Activated naive CD8-positive, alpha-beta T cell treated with anti-CD3 and anti-CD28 coated beads, Interleukin-2, amount 50 U/mL, for 24 hours (primary cell): ENCODE measurements at regions not wholly inside any gene's neighbourhood (a gene's known extent, or its start where the extent isn't known, plus 50 kb on each side); places are given as distances from the start of the nearest gene placed in this dataset.

Source experiments
- ATAC-seq: fragments of 150-1000 bp; cut with Tn5 transposase; one replicate; pipeline ENCODE4 v1.10.0; 2021
- DNase-seq: peaks from one replicate; pipeline ENCODE4 v3.0.0; 2021
- H3K27ac Mint-ChIP-seq: one replicate; pipeline ENCODE4 v1.8.0; 2021; ENCODE audit warnings: mild to moderate bottlenecking, mixed read lengths
- H3K27me3 Mint-ChIP-seq: one replicate; pipeline ENCODE4 v1.8.0; 2021; ENCODE audit warnings: mixed read lengths
- H3K36me3 Mint-ChIP-seq: one replicate; pipeline ENCODE4 v1.8.0; 2021; ENCODE audit warnings: low read depth, mixed read lengths
- H3K4me1 Mint-ChIP-seq: one replicate; pipeline ENCODE4 v1.8.0; 2021; ENCODE audit warnings: mixed read lengths
- H3K4me3 Mint-ChIP-seq: one replicate; pipeline ENCODE4 v1.8.0; 2021; ENCODE audit warnings: mild to moderate bottlenecking, moderate library complexity, mixed read lengths
- H3K9me3 Mint-ChIP-seq: one replicate; pipeline ENCODE4 v1.8.0; 2021; ENCODE audit warnings: mixed read lengths

DNA sequence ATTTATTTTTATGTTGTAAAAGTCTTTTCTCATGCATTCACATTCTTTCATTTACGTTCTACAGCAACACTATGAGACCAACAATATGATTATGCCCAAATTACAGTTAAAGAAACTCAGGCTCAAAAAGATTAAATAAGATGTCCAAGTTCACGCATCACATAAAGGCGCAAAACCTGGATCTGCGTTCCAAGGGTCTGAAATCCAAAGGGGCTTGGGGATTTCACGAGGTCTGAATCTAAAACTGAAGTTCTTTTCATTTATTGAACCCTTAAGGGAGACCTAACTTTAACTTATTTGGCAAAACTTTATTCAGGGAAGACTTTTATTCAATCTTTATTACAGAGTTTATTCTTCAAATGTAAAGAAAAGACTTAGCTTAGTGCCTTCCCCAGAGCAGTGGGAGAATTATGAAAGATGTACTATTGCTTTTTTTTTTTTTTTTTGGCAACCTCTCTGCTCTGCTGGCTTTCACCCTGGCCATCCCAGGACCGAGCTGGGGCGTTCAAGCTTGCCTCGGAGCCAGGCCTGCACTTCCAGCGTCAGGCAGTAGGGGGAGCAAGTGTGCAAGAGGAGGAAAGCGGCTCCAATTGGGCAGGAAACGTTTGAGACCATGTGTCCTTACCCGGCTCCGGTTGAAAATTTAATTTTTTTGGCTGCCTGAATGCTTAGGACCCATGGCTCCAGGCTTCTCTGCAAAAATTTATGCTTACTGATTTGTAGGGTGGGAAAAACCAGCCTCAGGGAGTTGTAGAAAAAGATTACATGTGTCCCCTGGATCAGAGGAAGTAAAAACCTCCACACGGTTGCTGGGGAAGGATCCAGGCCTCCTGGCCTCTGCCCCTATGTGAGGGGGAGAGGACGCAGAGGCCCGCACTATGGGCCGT, 344.3 kb upstream of the KLF3 start:
- ATAC-seq, result peak; percentile 70
- peak overlapping the region; percentile 81 for H3K27ac Mint-ChIP-seq

DNA sequence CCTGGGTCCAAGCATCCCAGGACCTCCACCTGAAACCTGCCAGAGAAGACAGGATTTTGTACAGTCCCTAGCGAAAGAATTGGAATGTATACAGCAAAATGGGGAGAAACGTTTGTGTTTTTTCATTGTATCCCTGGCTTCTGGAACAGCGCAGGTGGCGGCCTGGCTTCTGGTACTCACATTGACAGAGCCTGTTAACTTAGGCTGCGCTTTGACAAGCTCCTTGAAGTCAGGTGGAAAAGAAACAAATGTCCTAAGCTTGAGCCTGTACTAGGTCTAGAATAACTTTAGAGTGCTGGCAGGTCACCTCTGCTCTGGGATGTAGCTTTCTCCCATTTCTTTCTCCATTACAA, 343.7 kb upstream of the KLF3 start:
- Mint-ChIP-seq H3K4me1 (peaks cover 33% of the 10 kb centered on the region), H3K9me3 (no peaks in the 10 kb centered on the region), H3K4me3 (no peak overlapping the region), H3K27ac (peak overlapping the region; percentile 51), H3K27me3 (peaks cover 2% of the 10 kb centered on the region), H3K36me3 (no peaks in the 10 kb centered on the region)
- no peak for DNase-seq
- ATAC-seq, result no peak

More for the DNA sequence above, 344.3 kb upstream of the KLF3 start:
- Mint-ChIP-seq H3K4me3 (peak overlapping the region; percentile 71), H3K36me3 (no peaks in the 10 kb centered on the region), H3K9me3 (no peaks in the 10 kb centered on the region), H3K4me1 (peaks cover 34% of the 10 kb centered on the region), H3K27me3 (peaks cover 2% of the 10 kb centered on the region)
- peak; percentile 98 for DNase-seq

DNA sequence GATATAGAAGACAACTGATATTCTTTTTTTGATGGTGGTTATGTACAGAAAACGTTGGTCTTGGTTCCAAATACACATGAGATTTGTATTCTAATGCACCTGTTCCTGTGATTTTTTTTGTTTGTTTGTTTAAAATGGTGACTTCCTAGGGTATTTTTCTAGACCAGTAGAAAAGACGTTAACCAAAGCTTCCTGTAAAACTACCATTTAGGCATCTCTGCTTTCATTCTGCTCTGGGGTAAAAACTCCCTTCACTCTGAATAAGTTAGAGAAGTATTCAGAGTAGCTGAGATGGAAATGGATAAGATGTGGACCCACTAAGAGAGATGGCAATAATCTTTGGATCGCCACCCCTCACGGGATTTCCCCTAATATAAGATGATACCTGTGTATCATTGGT, 343.2 kb upstream of the KLF3 start:
- H3K9me3 Mint-ChIP-seq, result no peaks in the 10 kb centered on the region
- H3K27ac Mint-ChIP-seq, result no peak overlapping the region
- ATAC-seq, result no peak
- no peak for DNase-seq
- H3K27me3 Mint-ChIP-seq, result peaks cover 1% of the 10 kb centered on the region
- H3K4me3 Mint-ChIP-seq, result no peak overlapping the region
- no peaks in the 10 kb centered on the region for H3K36me3 Mint-ChIP-seq
- H3K4me1 Mint-ChIP-seq, result peaks cover 37% of the 10 kb centered on the region

DNA sequence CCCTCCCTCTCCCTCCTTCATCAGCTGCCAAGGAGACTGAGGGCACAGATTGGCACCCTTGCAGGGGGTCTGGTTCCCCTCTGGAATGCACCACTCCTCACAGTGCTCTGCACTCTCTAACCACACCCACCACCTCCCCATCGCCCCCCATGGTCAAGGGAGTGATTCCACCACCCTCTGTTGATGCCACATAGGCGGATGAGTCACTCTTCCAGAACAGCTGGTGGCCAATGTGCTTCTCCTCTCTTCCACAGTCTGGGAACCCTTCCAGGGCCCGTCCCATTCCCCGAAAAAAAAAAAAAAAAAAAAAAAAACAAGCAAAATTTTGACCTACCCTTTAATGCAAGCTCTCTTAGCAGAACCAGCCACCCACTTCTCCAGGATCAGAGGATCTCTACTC, 341.3 kb upstream of the KLF3 start:
- peaks cover 45% of the 10 kb centered on the region for H3K4me1 Mint-ChIP-seq
- no peak overlapping the region for H3K27ac Mint-ChIP-seq
- no peaks in the 10 kb centered on the region for H3K27me3 Mint-ChIP-seq
- ATAC-seq (no peak), DNase-seq (no peak)
- no peak overlapping the region for H3K4me3 Mint-ChIP-seq
- no peaks in the 10 kb centered on the region for H3K36me3 Mint-ChIP-seq
- no peaks in the 10 kb centered on the region for H3K9me3 Mint-ChIP-seq

DNA sequence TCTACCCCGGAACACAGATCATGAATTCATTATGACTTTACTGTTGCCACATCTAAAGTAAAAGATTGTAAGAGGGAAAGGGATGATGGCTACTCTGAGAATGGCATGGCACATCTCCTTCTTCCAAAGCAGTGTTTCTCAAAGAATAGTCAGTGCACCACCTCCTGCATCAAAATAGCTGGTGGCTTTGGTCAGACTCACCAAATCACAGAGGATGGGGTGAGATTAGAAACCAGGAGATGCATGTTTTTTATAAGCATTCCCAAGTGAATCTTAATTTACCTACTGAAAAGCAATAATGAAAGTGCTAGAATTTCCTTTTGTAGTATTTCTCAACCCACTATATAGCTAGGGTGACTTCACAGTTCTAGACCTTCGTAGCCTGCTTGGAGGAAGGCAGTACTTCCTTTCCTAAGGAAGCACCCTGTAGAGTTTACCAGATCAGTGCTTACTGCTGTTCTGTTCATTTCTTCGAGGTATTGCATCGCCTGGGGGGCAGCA, 340.8 kb upstream of the KLF3 start:
- peaks cover 48% of the 10 kb centered on the region for H3K4me1 Mint-ChIP-seq
- no peaks in the 10 kb centered on the region for H3K36me3 Mint-ChIP-seq
- DNase-seq, result no peak
- H3K4me3 Mint-ChIP-seq, result no peak overlapping the region
- no peaks in the 10 kb centered on the region for H3K9me3 Mint-ChIP-seq
- no peak for ATAC-seq
- no peak overlapping the region for H3K27ac Mint-ChIP-seq
- H3K27me3 Mint-ChIP-seq, result no peaks in the 10 kb centered on the region

DNA sequence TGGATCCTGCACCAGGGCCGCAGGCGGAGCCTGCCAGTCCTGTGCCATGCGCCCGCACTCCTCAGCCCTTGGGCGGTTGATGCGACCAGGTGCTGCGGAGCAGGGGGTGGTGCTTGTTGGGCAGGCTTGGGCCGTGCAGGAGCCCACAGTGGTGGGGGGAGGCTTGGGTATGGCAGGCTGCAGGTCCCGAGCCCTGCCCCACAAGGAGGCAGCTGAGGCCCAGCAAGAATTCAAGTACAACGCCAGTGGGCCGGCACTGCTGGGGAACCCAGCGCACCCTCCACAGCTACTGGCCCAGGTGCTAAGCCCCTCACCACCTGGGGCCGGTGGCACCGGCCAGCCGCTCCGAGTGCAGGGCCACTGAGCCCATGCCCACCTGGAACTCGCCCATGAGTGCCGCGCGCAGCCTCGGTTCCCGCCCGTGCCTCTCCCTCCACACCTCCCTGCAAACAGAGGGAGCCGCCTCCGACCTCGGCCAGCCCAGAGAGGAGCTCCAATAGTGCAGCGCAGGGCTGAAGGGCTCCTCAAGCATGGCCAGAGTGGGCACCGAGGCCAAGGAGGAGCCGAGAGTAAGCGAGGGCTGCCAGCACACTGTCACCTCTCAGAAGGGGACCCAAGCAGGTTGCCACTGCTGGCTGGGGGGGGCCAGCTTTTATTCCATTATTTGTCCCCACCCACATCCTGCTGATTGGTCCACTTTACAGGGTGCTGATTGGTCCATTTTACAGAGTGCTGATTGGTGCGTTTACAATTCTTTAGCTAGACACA, 339.0 kb upstream of the KLF3 start:
- no peak for ATAC-seq
- H3K9me3 Mint-ChIP-seq, result no peaks in the 10 kb centered on the region
- no peak overlapping the region for H3K27ac Mint-ChIP-seq
- peaks cover 46% of the 10 kb centered on the region for H3K4me1 Mint-ChIP-seq
- H3K4me3 Mint-ChIP-seq, result no peak overlapping the region
- DNase-seq, result no peak
- no peaks in the 10 kb centered on the region for H3K27me3 Mint-ChIP-seq
- no peaks in the 10 kb centered on the region for H3K36me3 Mint-ChIP-seq

DNA sequence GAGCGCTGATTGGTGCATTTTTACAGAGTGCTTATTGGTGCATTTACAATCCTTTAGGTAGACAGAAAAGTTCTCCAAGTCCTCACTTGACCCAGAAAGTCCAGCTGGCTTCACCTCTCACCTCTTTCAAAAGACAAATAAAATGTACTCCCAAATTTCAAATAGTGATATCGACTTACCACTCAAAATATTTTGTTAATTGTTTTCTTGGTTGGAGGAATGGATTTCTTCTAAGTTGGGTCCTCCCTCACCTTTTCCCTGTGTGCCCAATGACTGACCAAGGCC, 338.4 kb upstream of the KLF3 start:
- Mint-ChIP-seq H3K36me3 (no peaks in the 10 kb centered on the region), H3K9me3 (no peaks in the 10 kb centered on the region), H3K4me3 (no peak overlapping the region), H3K27me3 (no peaks in the 10 kb centered on the region), H3K27ac (no peak overlapping the region), H3K4me1 (peaks cover 45% of the 10 kb centered on the region)
- ATAC-seq, result no peak
- DNase-seq, result no peak

DNA sequence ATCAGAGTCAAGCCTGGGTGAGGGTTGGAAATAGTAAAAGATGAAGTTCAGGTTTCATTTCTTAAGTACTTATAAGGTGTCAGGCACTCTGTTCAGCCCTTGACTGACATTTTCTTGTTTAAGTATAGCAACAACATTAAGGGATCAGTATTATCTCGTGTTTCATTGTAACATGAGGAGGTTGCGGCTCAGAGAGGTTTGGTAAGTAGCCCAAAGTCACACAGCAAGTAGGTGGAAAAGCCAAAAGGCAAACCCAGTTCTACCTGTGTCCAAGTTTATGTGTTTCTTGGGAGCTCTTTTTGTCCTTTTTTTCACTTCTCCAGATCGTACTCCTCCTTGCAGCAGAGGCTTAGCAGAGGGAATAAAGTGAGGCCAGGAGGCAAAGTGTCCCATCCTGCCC, 337.5 kb upstream of the KLF3 start:
- no peak overlapping the region for H3K27ac Mint-ChIP-seq
- ATAC-seq, result no peak
- H3K4me3 Mint-ChIP-seq, result no peak overlapping the region
- no peaks in the 10 kb centered on the region for H3K27me3 Mint-ChIP-seq
- H3K36me3 Mint-ChIP-seq, result no peaks in the 10 kb centered on the region
- H3K9me3 Mint-ChIP-seq, result no peaks in the 10 kb centered on the region
- no peak for DNase-seq
- peaks cover 44% of the 10 kb centered on the region for H3K4me1 Mint-ChIP-seq

DNA sequence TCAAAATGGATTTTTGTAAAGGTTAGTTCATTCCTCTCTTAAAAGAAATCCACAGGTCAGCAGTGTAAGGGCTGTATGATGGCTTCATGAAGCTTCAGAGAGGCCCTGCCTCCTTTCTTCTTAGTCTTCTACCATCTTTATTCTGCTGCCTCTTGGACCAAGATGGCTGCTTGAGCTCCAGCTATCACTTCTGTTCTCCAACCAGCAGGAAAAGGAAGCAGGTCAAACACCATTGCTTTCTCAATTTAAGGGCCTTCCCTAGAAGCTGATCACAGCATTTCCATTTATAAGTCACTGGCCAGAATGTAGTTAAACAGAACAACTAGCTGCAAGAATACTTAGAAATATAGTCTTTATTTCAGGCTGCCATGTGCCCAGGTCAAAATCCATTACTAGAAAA, 336.8 kb upstream of the KLF3 start:
- H3K9me3 Mint-ChIP-seq, result no peaks in the 10 kb centered on the region
- no peak overlapping the region for H3K4me3 Mint-ChIP-seq
- H3K27me3 Mint-ChIP-seq, result no peaks in the 10 kb centered on the region
- no peak for DNase-seq
- no peak overlapping the region for H3K27ac Mint-ChIP-seq
- peaks cover 44% of the 10 kb centered on the region for H3K4me1 Mint-ChIP-seq
- ATAC-seq, result no peak
- H3K36me3 Mint-ChIP-seq, result no peaks in the 10 kb centered on the region

DNA sequence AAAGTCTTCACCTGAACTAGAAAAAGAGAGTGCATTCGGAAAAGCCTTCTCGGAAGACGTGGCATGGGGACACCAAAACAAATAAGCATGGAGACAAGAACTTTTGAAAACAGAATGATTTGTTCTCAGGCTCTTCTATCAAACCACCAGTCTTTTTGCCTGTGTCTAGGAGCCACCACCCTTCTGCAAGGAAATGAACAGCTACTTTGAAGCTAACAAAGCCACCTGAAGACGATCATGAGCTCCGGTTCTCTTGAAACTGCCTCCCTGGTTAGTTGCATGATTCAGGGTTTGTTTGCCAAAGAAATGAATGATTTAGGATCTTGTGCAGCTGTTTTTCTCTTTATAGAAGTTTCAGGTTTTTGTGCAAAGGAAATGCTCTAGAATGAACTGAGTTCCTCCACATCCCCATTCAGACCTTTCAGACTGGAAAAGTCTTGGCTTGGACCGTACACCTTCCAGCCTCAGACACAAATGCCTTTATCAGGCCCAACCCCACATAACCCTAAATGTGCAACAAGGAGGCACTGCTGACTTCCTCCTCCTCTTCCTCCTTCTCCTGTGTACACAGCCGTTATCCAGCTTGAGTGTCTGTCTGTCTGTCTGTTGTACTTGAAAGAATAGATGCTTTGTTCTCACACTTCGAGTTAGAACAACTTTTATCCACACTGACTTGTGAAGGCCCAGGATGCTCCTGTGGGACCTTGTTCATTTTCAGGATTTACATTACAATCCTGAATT, 334.8 kb upstream of the KLF3 start:
- ATAC-seq (no peak), DNase-seq (no peak)
- Mint-ChIP-seq H3K36me3 (no peaks in the 10 kb centered on the region), H3K27ac (no peak overlapping the region), H3K9me3 (no peaks in the 10 kb centered on the region), H3K4me1 (peaks cover 48% of the 10 kb centered on the region), H3K27me3 (no peaks in the 10 kb centered on the region), H3K4me3 (no peak overlapping the region)

DNA sequence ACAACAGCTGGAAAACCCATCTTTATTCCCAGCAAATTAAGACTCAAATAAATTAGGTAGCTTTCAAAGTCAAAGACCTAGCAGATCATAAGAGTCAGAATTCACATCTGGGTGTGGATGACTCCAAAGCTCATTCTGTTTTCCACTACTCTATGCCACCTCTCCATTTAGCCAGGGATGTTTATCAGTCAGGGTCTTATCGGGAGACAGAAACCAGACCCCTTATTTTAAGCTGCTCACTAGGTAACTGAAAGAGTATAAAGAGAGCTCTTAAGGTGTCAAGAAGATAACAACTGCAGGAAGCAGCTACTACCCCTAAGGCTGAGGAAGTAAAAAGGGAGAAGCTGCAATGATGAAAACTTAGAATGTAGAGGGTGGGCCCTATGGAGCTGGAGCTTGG, 333.7 kb upstream of the KLF3 start:
- Mint-ChIP-seq H3K4me1 (peaks cover 59% of the 10 kb centered on the region), H3K27ac (no peak overlapping the region), H3K36me3 (no peaks in the 10 kb centered on the region), H3K9me3 (no peaks in the 10 kb centered on the region), H3K4me3 (no peak overlapping the region), H3K27me3 (no peaks in the 10 kb centered on the region)
- ATAC-seq (no peak), DNase-seq (no peak)

DNA sequence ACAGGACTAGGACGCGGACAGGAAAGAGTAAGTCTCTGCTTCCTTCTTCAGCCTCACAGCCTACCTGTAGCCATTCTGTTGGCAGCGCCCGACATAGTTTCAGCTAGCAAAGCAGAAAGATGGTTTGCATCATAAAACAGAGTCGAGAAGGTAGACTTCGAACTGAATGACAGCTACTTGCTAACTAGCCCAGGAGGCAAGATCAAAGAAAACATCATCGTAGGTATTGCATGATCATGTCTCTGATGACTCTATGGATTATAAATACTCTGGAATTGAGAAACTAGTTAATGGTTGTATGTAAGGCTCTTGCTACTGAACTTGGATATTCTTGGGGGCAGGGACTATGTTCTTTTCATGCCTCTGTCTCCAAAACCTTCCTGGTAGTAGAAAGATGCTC, 333.1 kb upstream of the KLF3 start:
- H3K4me3 Mint-ChIP-seq, result no peak overlapping the region
- DNase-seq, result no peak
- no peaks in the 10 kb centered on the region for H3K36me3 Mint-ChIP-seq
- H3K27me3 Mint-ChIP-seq, result no peaks in the 10 kb centered on the region
- peaks cover 59% of the 10 kb centered on the region for H3K4me1 Mint-ChIP-seq
- H3K27ac Mint-ChIP-seq, result no peak overlapping the region
- no peaks in the 10 kb centered on the region for H3K9me3 Mint-ChIP-seq
- no peak for ATAC-seq

DNA sequence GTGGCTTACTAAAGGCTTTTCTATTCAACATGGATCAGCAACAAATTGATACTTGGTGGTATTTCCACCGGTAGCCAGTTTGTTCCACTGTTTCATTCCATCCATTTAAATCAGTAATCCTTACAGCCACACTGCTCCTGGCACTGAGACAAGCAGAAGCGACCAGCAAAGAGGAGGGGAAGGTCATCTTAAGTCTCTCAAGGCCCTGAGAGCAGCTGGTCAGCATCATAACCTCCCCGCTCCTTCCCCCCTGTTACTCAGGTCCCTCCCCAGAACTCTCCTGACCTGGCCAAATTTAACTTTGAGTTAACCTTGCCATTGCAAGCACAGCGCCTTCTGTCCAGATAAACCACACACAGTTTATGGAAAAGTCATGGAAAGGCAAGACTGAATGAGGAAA, 331.3 kb upstream of the KLF3 start:
- Mint-ChIP-seq H3K27ac (no peak overlapping the region), H3K9me3 (peaks cover 4% of the 10 kb centered on the region), H3K4me1 (peaks cover 53% of the 10 kb centered on the region), H3K36me3 (peaks cover 4% of the 10 kb centered on the region), H3K27me3 (no peaks in the 10 kb centered on the region), H3K4me3 (no peak overlapping the region)
- no peak for ATAC-seq
- DNase-seq, result no peak

DNA sequence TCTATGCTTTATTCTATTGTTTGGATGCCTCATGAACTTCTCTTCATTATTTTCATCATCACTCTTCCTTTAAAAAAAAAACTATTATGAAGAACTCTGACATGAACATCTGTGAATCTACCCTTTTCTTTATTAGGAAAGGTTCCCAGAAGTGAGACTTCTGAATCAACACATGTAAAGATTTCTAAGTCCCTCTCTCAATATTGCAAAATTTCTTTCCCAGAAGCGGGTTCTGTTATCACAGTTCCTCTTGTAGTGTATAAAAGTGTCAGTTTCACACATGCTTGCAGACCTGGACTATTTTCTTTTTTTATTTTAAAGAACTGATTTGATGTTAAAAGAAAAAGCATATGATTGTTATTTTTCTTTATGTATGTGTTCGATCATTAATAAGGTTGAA, 330.8 kb upstream of the KLF3 start:
- Mint-ChIP-seq H3K27me3 (peaks cover 2% of the 10 kb centered on the region), H3K27ac (no peak overlapping the region), H3K4me1 (peaks cover 48% of the 10 kb centered on the region), H3K9me3 (peaks cover 10% of the 10 kb centered on the region), H3K4me3 (no peak overlapping the region), H3K36me3 (peaks cover 9% of the 10 kb centered on the region)
- no peak for DNase-seq
- no peak for ATAC-seq

DNA sequence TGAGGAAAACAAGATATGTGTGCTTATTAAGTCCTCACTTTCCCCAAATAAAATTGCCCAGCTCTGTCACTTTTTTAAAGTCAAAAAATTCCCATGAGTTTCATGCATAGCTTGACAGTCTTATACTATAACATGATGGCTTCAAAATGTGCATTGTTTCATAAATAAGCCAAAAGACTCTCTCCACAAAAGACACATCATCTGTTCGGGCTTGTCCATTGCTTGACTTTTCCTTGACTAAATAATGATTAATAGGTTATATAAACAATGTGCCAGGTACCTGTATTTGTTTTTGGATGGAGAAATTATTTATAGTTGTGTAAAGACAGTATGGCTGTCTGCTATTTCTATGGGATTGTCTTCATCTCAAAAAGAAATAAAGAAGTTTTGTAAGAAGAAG, 329.2 kb upstream of the KLF3 start:
- Mint-ChIP-seq H3K36me3 (peaks cover 13% of the 10 kb centered on the region), H3K9me3 (peaks cover 23% of the 10 kb centered on the region), H3K27ac (no peak overlapping the region), H3K4me1 (peaks cover 33% of the 10 kb centered on the region), H3K4me3 (no peak overlapping the region), H3K27me3 (peaks cover 2% of the 10 kb centered on the region)
- no peak for ATAC-seq
- DNase-seq, result no peak
